Parathyroid adenoma (tissue), 2 donors: ENCODE measurements at regions not wholly inside any gene's neighbourhood (a gene's known extent, or its start where the extent isn't known, plus 50 kb on each side); places are given as distances from the start of the nearest gene placed in this dataset.

Experiments used
- H2AFZ ChIP-seq: fragments of 300-600 bp; sonication (generic); one replicate; pipeline ENCODE4 v1.7.0; 2017; ENCODE audit warnings: antibody characterized with exemption, mild to moderate bottlenecking
- H3K27ac ChIP-seq: fragments of 300-600 bp; sonication (generic); one replicate; pipeline ENCODE4 v1.7.0; 2017
- H3K27me3 ChIP-seq: fragments of 300-600 bp; sonication (generic); one replicate; pipeline ENCODE4 v1.7.0; 2017; ENCODE audit warnings: low read length; ENCODE audit not compliant: control insufficient read depth, insufficient read depth
- H3K36me3 ChIP-seq: fragments of 300-600 bp; sonication (generic); one replicate; pipeline ENCODE4 v1.7.0; 2017; ENCODE audit warnings: low read length; ENCODE audit not compliant: control insufficient read depth, insufficient read depth
- H3K4me1 ChIP-seq: fragments of 300-600 bp; sonication (generic); one replicate; pipeline ENCODE4 v1.7.0; 2017; ENCODE audit warnings: control low read depth
- H3K4me2 ChIP-seq: fragments of 300-600 bp; sonication (generic); one replicate; pipeline ENCODE4 v1.7.0; 2017; ENCODE audit warnings: low read length
- H3K4me3 ChIP-seq: fragments of 300-600 bp; sonication (generic); one replicate; pipeline ENCODE4 v1.7.0; 2017; ENCODE audit warnings: low read depth, low read length
- H3K79me2 ChIP-seq: fragments of 300-600 bp; sonication (generic); one replicate; pipeline ENCODE4 v1.7.0; 2017; ENCODE audit warnings: control low read depth
- H3K9ac ChIP-seq: fragments of 300-600 bp; sonication (generic); one replicate; pipeline ENCODE4 v1.7.0; 2017; ENCODE audit warnings: mild to moderate bottlenecking
- H3K9me3 ChIP-seq: fragments of 300-600 bp; sonication (generic); one replicate; pipeline ENCODE4 v1.7.0; 2017; ENCODE audit warnings: low read length; ENCODE audit not compliant: control insufficient read depth
- TF ChIP-seq, protein P1 (sequence below): fragments of 300-600 bp; sonication (generic); IDR thresholded peaks from one replicate; pipeline ENCODE4 v1.7.0; 2017; ENCODE audit warnings: antibody characterized with exemption, mild to moderate bottlenecking
- donor health status: primary hyperparathyroidism.

DNA sequence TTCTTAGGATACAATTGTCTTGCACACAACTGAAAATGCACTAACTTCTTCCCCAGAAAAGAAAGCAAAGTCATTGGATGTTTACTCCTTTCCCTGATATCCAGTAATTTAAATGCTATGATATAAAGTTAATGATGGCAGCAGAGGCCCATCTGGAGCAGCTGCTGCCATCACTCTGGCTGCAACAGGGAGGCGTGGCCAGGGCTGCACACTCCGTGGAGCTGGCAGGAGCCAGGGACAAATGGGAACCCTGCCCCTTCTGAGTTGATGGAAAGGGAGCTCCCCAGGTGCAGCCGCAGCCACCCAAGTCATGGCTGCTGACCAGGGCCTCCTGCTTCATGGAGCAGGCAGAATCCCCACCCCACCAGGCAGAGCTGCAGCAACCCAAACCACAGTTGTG lies 72.6 kb upstream of the ALDH1A3 start:
- H3K9me3 ChIP-seq, result no peaks in the 10 kb centered on the region

DNA sequence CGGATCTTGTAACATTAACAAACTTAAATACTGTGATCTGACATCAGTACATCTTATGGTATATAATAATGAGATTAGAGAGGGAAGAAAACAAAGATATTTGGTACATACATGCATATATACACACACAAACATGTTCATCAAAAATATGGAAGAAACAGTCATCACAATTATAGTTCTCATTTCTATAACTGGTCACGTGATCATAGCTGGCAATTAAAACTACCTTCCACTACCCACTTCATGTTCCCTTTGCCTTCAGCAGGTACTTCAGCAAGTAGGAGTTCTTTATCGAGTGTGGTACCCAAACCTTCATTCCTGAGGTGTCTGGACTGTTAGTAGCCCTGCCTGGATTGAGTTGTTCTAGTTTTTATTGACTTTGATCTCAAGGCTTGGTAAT lies 70.9 kb upstream of the ALDH1A3 start:
- Histone ChIP-seq H3K4me2 (no peak overlapping the region), H3K27ac (no peak overlapping the region), H2AFZ (no peak overlapping the region), H3K4me1 (no peaks in the 10 kb centered on the region), H3K9me3 (no peaks in the 10 kb centered on the region), H3K9ac (no peak overlapping the region), H3K4me3 (no peak overlapping the region), H3K36me3 (no peaks in the 10 kb centered on the region), H3K27me3 (no peaks in the 10 kb centered on the region), H3K79me2 (no peaks in the 10 kb centered on the region)
- TF ChIP-seq, protein P1, sequence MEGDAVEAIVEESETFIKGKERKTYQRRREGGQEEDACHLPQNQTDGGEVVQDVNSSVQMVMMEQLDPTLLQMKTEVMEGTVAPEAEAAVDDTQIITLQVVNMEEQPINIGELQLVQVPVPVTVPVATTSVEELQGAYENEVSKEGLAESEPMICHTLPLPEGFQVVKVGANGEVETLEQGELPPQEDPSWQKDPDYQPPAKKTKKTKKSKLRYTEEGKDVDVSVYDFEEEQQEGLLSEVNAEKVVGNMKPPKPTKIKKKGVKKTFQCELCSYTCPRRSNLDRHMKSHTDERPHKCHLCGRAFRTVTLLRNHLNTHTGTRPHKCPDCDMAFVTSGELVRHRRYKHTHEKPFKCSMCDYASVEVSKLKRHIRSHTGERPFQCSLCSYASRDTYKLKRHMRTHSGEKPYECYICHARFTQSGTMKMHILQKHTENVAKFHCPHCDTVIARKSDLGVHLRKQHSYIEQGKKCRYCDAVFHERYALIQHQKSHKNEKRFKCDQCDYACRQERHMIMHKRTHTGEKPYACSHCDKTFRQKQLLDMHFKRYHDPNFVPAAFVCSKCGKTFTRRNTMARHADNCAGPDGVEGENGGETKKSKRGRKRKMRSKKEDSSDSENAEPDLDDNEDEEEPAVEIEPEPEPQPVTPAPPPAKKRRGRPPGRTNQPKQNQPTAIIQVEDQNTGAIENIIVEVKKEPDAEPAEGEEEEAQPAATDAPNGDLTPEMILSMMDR, result no peak

More for the DNA sequence above, 72.6 kb upstream of the ALDH1A3 start:
- H3K36me3 ChIP-seq, result no peaks in the 10 kb centered on the region
- no peak overlapping the region for H3K4me3 ChIP-seq
- no peak overlapping the region for H3K4me2 ChIP-seq
- no peak overlapping the region for H3K27ac ChIP-seq
- no peak overlapping the region for H3K9ac ChIP-seq
- H3K27me3 ChIP-seq, result no peaks in the 10 kb centered on the region
- TF ChIP-seq, protein P1, result no peak
- H3K79me2 ChIP-seq, result no peaks in the 10 kb centered on the region
- no peaks in the 10 kb centered on the region for H3K4me1 ChIP-seq
- H2AFZ ChIP-seq, result no peak overlapping the region

DNA sequence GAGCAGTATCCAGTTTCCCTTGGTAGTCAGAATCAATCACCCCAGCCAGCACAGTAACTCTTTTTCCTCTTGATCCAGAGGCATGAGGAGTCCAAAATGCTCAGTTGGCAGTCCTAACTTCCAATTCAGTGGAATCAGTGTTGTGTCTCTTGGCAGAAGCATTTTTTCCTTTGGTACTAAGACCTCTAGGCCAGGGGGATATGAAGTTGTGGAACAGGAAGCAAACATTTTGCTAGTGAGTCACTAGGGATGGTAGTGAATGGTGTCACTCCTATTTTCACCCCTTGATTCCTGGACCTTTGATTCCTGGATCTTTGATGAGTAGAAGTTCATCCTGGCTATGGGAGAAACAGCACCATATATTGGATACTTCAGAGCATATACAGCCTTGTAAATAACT lies 70.5 kb upstream of the ALDH1A3 start:
- H3K4me2 ChIP-seq, result no peak overlapping the region

DNA sequence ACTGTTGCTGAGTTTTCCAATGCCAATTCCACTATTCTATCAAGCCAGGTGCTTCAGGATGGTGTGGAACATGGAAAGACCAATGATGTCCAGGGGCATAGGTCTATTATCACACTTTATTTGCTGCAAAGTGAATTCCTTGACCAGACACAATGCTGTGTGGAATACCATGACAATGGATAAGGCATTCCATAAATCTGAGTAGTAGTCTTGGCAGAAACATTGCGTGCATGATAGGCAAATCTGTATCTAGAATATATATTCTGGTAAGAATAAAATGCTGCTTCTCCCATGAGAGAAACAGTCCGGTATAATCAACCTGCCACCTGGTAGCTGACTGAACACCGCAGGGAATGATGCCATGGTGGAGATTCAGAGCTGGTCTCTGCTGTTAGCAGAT lies 70.0 kb upstream of the ALDH1A3 start:
- TF ChIP-seq, protein P1, result no peak
- no peak overlapping the region for H3K4me3 ChIP-seq
- no peak overlapping the region for H2AFZ ChIP-seq
- H3K9ac ChIP-seq, result no peak overlapping the region
- no peak overlapping the region for H3K4me2 ChIP-seq
- no peaks in the 10 kb centered on the region for H3K36me3 ChIP-seq
- no peaks in the 10 kb centered on the region for H3K9me3 ChIP-seq
- no peaks in the 10 kb centered on the region for H3K4me1 ChIP-seq
- no peak overlapping the region for H3K27ac ChIP-seq
- H3K79me2 ChIP-seq, result no peaks in the 10 kb centered on the region
- no peaks in the 10 kb centered on the region for H3K27me3 ChIP-seq

More for the DNA sequence above, 70.5 kb upstream of the ALDH1A3 start:
- no peaks in the 10 kb centered on the region for H3K79me2 ChIP-seq
- H2AFZ ChIP-seq, result no peak overlapping the region
- no peak overlapping the region for H3K4me3 ChIP-seq
- no peaks in the 10 kb centered on the region for H3K27me3 ChIP-seq
- H3K27ac ChIP-seq, result no peak overlapping the region
- no peaks in the 10 kb centered on the region for H3K9me3 ChIP-seq
- no peaks in the 10 kb centered on the region for H3K36me3 ChIP-seq
- H3K4me1 ChIP-seq, result no peaks in the 10 kb centered on the region
- no peak overlapping the region for H3K9ac ChIP-seq
- TF ChIP-seq, protein P1, result no peak

DNA sequence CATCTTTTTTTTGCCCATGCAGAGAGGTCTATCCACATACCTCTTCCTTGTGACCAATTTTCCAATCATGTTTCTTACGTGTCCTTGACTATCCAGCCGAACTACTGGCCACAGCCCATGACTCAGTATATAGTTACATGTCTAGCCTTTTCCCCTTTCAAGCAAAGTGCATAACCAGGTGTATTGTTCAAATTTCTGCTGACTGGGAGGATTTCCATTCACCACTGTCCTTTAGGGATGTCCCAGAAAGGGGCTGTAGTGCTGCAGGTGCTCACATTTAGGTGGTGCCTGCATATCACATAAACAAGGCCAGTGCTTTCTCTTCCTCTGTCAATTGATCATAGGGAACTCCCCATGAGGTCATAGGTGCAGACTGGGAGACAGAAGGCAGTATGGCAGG lies 69.4 kb upstream of the ALDH1A3 start:
- Histone ChIP-seq H3K4me3 (no peak overlapping the region), H2AFZ (no peak overlapping the region), H3K9ac (no peak overlapping the region), H3K27ac (no peak overlapping the region), H3K27me3 (no peaks in the 10 kb centered on the region), H3K4me1 (no peaks in the 10 kb centered on the region), H3K4me2 (no peak overlapping the region), H3K79me2 (no peaks in the 10 kb centered on the region), H3K9me3 (no peaks in the 10 kb centered on the region), H3K36me3 (no peaks in the 10 kb centered on the region)
- TF ChIP-seq, protein P1, result no peak
